HG02884 (cell line): ENCODE measurements at regions not wholly inside any gene's neighbourhood (a gene's known extent, or its start where the extent isn't known, plus 50 kb on each side); places are given as distances from the start of the nearest gene placed in this dataset.
A peak's percentile ranks its signal among the peaks of the same experiment; 100 is the strongest.

Source experiments
- ATAC-seq: cut with Tn5 transposase; IDR thresholded peaks from one replicate; pipeline ENCODE4 v1.9.1; 2021; ENCODE audit warnings: mild to moderate bottlenecking, moderate library complexity; ENCODE audit not compliant: unreplicated experiment

DNA sequence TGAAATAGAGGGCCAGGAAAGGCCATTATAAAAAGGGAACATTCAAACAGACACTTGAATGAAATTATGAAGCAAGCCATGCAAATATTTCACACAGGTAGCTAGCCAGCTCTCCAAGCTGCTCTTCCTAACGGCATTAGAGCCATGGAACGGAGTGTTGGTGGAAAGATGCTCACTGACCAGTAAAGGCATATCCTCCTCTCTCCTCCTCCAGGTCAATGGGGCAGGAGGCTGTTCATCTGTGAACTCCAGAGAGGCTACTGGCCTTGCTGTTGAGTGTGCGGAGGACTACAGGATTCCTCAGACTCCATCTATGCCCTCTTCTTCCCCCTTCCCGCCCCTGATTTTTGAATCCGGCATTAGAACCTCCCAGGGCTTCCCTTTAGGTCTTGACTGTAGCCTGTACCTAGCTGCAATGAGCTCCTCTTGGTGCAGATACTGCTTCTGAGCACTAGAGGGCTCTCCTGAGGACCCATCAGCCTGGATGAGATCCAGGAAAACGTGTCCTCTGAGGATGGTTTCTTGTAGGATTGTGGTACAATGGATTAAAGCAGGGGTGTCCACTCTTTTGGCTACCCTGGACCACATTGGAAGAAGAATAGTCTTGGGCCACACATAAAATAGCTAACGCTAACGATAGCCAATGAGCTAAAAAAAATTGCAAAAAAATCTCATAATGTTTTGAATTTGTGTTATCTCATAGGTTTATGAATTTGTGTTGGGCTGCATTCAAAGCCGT lies 162.2 kb downstream of the SREK1 start:
- ATAC-seq, result peak; percentile 80

DNA sequence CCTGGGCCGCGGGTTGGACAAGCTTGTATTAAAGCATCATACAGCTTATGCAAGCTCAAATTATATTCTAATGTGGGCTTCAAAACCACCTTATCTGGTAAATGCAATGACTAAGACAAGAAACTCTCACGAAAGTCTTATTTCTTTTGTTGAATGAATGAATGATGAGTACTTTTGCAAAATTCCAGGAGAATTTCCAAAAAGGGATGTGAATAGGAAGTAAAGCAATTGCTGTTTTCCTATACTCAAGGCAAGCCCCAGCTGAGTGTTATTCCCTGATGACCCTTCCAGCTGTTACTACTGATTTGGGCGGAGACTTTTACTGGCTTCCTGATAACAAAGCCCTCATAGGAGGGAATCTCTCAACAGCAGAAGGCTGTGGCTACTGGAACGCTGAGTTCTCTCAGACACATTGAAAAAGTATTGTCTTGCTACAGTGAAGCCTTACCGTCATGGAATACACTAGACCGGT lies 162.8 kb downstream of the SREK1 start:
- ATAC-seq, result no peak

DNA sequence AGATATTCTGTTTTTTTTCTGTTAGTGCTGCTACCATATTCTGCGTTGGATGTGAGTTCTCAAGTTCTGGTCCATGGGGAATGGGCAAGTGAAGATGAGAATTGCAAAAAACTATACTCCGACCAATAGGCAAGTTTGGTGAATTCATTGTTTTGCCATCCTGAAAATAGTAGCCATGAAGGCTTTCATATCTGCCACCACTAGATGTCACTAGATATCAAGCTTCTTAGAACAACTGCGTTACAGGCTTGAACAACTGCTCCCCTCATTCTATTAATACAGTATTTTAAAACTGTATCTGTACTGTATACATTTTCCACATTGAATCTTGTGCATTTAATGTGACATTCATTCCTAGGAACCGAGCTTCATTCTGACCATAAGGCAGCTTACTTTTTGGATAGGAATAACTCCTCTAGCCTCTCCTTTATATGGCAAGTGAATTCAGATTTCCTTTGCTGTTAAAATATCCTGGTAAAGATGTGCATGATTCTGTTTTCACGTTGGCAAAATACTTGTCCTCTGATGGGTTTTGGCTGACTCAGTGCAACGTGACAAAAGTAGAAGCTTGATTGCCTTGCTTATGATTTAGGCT lies 163.6 kb downstream of the SREK1 start:
- peak; percentile 81 for ATAC-seq

DNA sequence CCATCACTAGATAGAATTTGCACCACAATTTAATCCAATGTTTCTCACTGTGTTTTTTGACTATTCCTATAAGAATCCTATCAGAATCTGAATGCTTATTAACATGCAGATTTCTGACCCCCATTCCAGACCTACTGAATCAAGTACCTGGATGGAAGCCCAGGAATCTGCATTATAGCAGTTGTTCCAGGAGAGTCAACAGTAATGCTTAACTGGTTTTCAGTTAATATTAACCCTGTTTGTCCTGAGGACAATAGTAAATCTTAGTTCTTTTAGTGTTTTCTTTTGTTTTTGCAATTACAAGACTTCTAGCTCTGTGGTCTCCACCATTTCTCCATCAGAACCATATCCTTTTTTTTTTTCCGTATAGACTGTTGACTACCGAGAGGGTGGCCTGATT lies 168.2 kb downstream of the SREK1 start:
- no peak for ATAC-seq

DNA sequence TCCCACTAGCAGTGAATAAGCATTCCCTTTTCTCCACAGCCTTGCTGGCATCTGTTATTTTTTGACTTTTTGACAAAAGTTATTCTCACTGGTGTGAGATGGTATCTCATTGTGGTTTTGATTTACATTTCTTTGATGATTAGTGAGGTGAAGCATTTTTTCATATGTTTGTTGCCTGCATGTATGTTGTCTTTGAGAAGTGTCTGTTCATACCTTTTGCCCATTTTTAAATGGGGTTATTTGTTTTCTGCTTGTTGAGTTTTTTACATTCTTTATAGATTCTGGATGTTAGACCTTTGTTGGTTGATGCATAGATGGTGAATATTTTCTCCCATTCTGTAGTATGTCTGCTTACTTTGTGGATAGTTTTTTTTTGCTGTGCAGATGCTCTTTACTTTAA lies 171.7 kb downstream of the SREK1 start:
- ATAC-seq, result no peak

DNA sequence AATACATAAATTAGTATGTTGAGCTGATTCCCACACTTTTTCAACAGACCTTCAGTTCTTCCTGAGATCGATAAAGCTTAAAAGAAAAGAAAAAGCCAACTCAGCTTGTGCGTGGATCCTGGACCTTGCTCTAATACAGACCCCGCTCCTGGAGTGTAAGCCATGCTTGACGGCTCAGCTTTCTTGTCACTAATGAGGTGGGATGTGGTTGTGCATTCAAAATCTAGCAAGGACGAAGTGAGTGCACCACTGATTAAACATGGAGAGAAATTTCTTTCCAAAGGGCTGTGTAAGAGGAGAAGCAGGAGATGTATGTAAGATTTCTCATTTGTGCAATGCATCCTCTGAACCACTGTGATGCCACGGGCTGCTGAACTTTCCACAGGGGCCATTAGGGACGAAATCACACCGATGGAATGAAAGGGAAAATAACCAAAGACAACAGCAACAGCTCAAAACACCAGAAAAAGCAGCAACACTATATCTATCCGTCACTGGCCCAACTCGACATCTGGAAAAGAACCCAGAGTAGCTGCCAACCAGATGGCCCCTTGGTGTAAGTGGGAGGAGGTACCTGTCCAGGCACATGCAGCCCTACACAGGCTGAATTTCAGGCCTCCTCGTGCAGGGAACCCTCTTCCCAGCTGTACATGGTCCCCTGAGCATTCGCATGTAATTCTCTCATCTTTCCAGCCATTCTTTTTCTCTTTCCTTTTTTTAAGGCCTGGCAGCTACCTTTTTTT lies 178.9 kb downstream of the SREK1 start:
- no peak for ATAC-seq

DNA sequence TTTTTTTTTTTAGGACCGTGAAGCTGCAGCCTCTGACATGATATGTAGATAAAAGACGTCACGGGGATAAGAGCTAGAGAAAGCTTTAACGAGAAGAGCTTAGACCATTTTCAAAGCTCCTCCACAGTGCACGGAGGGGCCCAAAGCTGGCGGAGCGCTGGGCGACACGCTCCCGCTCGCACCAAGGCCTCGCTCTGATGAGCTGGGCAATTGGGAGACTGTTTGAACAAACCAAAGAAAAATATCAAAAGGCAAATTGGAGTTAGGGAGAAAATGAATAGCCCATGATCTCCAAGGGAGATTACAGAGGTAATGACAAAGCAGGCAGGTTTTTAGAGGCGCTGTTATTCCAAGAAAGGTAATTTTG lies 179.4 kb downstream of the SREK1 start:
- no peak for ATAC-seq

DNA sequence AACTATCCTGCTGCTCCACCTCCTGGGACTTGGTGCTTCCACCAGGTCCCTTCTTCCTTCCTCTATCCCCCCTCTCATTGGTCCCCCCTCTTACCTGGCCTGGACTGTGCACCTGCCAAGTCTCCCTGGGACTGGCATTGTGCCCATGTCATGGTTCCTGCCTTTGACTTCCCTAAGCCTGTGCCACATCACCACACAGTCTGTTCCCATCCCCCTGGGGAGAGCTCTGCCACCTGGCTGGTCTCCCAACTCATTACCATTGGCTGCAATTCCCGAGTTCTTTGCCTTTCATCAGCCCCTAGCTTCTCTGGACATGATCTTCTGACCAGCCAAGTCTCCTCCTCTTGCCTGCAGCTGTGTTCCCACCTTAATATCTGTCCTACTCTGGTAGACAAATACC lies 180.3 kb downstream of the SREK1 start:
- ATAC-seq, result no peak

DNA sequence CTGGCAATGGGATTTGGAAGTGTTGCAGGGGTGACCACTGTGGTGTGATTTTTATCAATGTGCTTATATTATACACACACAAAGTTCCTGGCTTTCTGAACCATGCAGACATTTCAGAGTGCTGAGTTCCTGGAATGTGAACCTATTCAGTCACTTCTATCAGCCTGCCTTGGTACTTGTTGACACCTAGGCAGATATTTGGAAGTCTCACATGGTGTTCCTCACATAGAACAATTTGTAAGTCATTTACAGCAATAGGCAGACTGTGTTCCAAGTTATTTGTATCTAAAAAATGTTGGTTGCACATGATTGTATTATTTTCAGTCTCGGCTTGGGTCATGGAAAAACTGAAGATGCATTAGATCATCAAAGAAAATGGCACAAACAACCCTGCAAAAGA lies 182.2 kb downstream of the SREK1 start:
- ATAC-seq, result no peak

DNA sequence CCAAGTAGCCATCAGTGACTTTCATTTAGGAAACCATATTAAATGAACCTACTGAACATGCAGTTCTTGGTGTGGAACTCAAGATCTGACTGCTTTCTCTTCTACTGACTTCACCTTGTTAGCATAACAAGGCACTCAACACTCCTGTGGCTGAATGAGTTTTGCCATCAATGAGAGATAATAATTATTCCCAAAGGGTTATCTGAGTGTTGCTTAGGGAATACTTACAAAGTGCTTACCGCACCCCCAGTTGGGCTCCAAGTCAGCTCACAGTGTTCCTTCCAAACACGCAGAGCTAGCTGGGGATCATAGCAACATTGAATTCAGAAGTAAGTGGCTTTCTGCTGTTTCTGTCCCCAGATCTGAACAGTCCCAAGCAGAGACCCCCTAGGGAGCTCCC lies 182.9 kb downstream of the SREK1 start:
- no peak for ATAC-seq

DNA sequence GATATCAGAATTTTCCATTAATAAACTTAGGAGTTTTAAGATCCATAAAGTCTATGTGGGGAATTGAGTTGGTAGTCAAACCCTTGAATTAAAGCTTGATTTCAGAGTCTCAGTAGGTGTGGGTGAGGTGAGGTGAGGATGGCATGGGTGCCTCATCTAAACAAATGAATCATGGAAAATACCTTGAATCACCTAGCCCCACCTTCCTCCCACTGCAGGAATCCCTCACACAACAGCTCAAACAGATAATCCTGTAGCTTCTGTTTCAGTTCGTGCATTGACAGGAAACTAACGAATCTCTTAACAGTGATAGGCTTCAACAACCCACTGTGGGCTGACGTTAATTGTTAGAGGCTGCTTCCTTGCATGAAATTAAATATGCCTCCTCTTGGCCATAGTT lies 185.0 kb downstream of the SREK1 start:
- ATAC-seq, result no peak

DNA sequence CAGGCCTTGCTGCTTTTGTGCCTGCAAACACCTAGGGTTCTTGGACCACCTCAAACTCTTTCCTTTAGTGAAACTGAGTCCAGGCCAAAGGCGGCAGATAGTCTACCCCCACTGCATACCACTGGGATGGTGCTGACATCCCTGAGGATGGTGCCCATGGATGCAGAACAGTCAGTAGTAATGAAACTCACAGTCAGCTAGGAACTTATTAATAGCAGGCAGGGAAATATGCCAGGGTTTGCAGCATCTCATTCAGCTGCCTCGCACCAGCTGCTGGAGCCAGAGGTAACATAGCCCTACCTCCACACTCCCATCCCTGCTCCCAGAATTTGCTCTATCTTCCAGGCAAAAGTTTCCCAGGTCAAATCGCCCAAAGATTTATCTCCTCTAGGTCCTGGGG lies 189.1 kb downstream of the SREK1 start:
- no peak for ATAC-seq

DNA sequence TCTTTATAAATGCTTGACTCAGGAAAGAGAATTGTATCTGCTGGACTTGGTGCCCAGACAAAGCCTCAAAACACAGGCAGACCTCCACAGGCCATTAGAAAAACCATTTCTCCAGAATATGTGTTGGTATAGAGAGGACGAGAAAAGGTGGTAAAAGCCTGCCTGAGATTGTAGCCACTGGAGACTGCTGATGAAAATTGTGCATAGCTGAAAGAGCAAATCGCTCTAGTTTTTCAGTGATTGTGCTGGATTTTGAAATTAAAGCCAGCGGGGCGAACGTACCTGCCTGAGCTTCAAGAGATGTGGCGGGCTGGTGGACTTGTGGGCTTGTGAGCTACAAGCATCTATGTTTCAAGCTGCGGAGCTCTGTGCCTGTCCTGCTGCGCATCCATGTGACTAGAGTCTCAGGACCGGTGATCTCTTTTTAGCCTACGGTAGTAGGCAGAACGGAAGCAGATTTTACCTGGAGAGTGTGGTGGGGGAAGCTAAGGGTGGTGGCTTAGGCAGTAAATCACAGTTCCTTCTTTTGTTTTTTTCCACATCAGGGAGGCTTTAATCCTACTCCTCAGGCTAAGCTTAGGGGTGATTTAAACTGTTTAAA lies 193.6 kb downstream of the SREK1 start:
- ATAC-seq, result no peak

DNA sequence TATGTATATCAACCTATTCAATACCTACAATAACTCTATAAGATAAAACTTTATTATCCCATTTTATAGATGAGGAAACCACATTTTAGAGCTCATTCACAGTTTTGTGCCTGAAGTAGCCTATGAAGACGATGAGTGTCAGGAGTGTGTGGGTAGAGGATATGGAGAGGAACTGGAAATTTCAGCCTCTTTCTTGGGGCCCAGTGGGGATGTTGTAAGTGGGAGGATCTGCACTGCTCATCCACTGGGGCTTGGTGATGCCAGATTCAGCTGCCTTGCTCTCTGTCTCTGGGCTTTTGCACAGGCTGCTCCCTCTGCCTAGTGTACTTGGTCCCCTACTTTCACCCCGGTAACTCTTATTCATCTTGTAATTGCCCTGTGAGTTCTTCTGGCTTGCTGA lies 194.7 kb downstream of the SREK1 start:
- no peak for ATAC-seq

DNA sequence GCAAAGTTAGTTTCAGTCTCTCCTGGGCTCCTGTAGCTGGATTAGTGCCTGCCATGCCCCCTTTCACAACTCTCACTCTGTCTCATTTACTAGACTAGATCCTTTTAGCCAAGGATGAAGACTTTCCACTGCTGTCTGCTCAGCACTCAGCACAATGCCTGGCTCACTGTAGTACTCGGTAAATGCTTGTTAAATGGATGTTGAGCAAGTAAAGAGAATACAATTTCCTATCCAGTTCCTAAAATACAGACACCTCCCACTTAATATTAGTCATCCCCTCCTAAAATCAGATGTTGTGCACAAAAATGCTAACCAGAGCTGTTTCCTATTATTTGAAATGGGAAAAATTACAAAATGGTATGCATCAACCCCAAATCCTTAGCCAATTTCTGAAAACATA lies 195.8 kb downstream of the SREK1 start:
- ATAC-seq, result no peak

DNA sequence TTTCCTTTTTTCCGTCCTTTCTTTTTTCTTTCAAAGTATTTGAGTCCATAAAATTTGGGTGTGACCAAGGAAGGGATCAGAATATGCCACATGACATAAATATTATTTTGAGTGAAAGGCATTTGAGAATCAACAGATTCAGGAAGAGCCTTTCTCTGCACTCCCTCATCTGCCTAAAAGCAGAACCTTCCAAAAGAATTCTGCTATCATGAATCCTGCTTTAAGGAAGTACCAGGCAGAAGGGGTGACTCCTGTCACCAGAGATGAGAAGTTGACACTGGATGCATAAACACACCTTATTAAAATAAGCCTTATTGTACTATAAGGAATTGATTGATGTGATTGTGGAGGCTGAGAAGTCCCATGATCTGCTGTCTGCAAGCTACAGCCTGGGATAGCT lies 196.7 kb downstream of the SREK1 start:
- ATAC-seq, result no peak

DNA sequence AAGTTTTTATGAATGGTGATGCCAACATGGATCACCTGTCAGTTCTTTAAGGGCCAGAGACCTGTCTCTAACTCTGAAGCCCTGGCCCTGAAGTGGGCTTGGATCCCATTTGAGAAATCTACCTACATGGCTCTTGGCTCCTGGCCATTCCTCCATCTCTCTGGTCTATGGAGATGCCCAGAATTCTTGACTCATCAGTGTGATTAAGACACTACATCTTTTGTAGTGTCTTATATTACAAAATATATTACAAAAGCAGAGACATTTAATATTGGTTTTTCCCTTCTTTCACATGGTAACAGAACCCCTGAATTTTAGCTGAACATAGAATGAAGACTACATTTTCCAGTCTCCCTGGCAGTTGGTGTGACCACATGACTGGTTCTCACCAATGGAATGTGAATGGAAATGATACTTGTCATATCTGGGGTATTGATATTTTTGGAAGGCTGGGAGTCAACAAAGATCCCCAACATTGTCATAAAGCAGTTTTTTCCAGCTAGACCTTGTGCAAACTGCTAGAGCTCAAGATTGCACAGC lies 198.3 kb downstream of the SREK1 start:
- no peak for ATAC-seq

DNA sequence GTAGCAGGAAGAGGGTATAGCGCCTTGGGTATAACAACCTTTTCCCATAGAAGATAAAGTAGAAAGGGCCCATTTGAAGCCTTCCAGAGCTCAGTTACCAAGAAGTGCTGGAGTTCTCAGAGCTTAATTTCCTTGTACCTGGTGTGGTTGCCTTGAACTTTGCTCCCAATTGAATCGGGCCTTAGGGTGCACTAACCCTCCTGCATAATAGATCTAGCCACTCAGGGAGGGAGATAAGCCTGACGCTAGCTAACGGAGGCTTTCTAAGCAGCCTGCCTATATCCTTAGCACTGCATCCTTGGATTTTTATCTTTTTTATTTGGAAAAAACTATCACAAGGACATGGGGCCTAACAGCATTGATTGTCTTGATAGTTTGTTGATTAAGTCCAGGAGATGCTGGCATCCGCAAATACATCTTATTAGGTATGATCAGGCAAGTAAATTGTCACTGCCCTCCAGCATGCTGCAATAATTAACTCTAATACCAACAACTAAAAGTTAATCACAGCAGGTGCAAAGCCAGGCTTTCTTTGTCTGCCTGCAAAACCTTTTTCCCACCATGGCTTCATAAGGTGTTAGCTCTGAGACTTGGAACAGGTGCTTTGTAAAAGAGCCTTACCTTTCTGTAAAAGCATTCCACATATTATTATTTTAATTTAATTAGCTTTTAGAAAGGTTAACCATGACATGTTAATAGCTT lies 199.4 kb downstream of the SREK1 start:
- no peak for ATAC-seq

DNA sequence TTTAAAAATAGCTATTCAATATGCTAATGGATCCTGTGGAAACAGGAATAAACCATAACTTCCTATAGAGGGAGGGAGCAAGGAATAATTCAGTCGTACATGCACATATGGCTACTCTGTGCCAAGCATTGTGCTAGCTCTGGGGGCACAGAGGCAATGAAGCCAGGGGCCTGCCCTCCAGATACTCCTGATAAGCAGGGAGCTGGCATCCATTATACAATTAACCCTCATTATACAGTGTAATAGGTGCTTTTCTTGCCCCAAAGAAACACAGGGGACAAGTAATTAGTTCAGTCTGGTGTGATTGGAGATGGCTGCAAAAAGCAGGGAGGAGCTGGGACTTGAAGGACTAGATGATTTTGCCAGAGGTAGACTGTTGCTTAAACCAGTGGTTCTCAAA lies 200.4 kb downstream of the SREK1 start:
- no peak for ATAC-seq

DNA sequence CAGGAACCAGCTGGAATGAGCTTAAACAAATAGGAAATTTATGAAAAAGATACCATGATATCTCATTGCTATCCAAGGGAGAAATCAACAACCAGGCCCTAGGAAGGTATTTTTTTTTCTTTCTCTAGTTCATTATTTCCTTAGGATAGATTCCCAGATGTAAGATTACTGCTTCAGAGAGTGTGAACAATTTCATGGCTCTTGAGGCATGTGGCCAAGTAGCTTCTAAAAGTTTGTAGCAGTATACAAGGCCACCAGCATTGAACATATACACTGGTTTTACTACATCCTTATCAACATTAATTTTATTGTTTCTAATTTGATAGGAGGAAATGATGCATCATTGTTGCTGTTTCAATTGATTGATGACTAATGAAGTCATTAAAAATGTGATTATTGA lies 201.2 kb downstream of the SREK1 start:
- no peak for ATAC-seq

DNA sequence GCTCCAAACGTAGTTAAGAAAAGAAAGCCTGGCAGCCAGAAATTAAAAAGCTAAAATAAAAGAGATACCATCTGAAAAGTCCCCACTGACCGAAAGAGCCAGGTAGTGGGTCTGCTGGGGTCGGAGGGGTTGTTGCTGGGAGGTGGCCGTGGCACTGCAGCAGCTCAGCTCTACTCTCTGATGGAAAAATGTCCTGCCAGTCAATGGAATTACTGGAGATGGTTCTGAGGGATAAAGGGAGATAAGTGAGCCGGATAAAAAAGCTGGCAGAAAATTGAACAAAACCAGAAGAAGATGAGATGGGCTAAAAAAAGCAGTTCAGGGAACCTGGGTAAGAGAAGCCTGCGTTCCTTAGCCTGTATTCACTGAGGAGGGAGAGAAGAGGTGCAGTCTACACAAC lies 202.8 kb downstream of the SREK1 start:
- ATAC-seq, result no peak
